ENCODE measurements at regions not wholly inside any gene's neighbourhood (a gene's known extent, or its start where the extent isn't known, plus 50 kb on each side); places are given as distances from the start of the nearest gene placed in this dataset.

GRCh38 chr2:156065912-156066311 lies 266.6 kb downstream of the NR4A2 start:
- Histone ChIP-seq H3K4me1 (no peaks in the 10 kb centered on the region), H3K27me3 (no peaks in the 10 kb centered on the region), H3K36me3 (no peaks in the 10 kb centered on the region), H3K9me3 (no peaks in the 10 kb centered on the region), H3K27ac (no peak overlapping the region), H3K4me3 (no peak overlapping the region)
- DNase-seq = no peak
- TF ChIP-seq POLR2A (IDR thresholded peaks at IDR 0.05) = no peak
- peak in 3 of 6 experiments; percentile 21 to 30 (median 24) for TF ChIP-seq CTCF (IDR thresholded peaks at IDR 0.05)

DNA sequence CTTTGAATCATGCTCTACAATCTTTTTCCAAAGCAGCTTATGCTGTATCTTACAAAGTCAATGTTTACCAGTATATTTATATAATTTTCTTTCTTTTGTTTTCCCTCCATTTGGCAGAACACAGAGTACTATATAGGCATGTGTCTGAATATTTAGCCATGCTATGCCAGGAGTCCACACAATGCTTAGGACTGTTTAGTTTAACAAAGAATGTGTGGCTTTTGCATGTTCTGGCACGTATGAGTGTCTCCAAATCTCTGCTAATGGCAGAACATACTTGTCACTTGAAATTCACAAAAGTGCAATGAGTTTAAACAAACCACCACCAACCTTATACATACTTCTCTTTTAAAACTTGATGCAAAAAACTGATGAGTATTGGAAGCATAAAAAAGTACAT lies 268.0 kb downstream of the NR4A2 start:
- no peaks in the 10 kb centered on the region for H3K27me3 ChIP-seq
- H3K4me3 ChIP-seq = no peak overlapping the region
- TF ChIP-seq CTCF (IDR thresholded peaks at IDR 0.05) (no peak), POLR2A (IDR thresholded peaks at IDR 0.05) (no peak)
- no peak for DNase-seq
- no peaks in the 10 kb centered on the region for H3K36me3 ChIP-seq
- H3K9me3 ChIP-seq = no peaks in the 10 kb centered on the region
- H3K27ac ChIP-seq = no peak overlapping the region
- no peaks in the 10 kb centered on the region for H3K4me1 ChIP-seq

GRCh38 chr2:156057647-156058046 lies 274.9 kb downstream of the NR4A2 start:
- H3K36me3 ChIP-seq = no peaks in the 10 kb centered on the region
- H3K4me1 ChIP-seq = no peaks in the 10 kb centered on the region
- no peak for TF ChIP-seq CTCF (IDR thresholded peaks at IDR 0.05)
- no peak for TF ChIP-seq POLR2A (IDR thresholded peaks at IDR 0.05)
- H3K27me3 ChIP-seq = no peaks in the 10 kb centered on the region
- no peaks in the 10 kb centered on the region for H3K9me3 ChIP-seq
- no peak overlapping the region for H3K4me3 ChIP-seq
- no peak overlapping the region for H3K27ac ChIP-seq
- DNase-seq = no peak

DNA sequence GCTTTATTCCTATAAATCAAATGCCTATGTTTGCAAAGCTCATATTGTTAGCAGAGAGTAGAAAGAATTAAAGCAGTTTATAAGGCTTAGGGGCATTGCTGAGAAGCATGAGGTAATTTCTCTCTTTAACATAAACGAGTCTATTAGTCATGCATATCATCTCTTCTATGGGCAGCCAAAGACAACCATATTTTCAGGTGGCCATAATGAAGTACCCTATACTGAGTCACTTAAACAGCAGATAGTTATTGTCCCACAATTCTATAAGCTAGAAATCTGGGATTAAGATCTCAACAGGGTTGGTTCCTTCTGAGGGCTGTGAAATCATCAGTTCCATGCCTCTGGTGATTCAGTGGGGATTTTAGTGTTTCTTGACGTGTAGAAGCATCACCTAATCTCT lies 277.5 kb downstream of the NR4A2 start:
- no peak for TF ChIP-seq CTCF (IDR thresholded peaks at IDR 0.05)
- no peaks in the 10 kb centered on the region for H3K36me3 ChIP-seq
- no peak overlapping the region for H3K4me3 ChIP-seq
- DNase-seq = no peak
- no peaks in the 10 kb centered on the region for H3K27me3 ChIP-seq
- H3K4me1 ChIP-seq = no peaks in the 10 kb centered on the region
- no peaks in the 10 kb centered on the region for H3K9me3 ChIP-seq
- H3K27ac ChIP-seq = no peak overlapping the region

- Histone ChIP-seq H3K36me3 (no peaks in the 10 kb centered on the region), H3K9me3 (no peaks in the 10 kb centered on the region), H3K27ac (no peak overlapping the region), H3K4me3 (no peak overlapping the region), H3K27me3 (no peaks in the 10 kb centered on the region), H3K4me1 (no peaks in the 10 kb centered on the region)
- no peak for DNase-seq
- TF ChIP-seq CTCF (IDR thresholded peaks at IDR 0.05) (no peak), POLR2A (IDR thresholded peaks at IDR 0.05) (no peak)
Measured at GRCh38 chr2:156046900-156047299, 285.6 kb downstream of the NR4A2 start.

DNA sequence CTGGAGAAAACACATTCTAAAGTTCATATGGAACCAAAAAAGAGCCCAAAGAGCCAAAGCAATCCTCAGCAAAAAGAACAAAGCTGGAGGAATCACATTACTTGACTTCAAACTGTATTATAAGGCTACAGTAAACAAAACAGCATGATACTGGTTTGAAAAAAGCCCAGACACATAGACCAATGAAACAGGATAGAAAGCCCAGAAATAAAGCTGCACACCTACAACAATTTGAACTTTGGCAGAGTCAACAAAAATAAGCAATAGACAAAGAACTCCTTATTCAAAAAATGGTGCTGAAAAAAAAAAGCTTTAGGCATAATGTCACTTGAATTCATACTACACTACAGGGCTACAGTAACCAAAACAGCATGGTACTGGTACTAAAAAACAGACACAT lies 289.6 kb downstream of the NR4A2 start:
- TF ChIP-seq CTCF (IDR thresholded peaks at IDR 0.05) (no peak), POLR2A (IDR thresholded peaks at IDR 0.05) (no peak)
- Histone ChIP-seq H3K4me1 (no peaks in the 10 kb centered on the region), H3K4me3 (no peak overlapping the region), H3K27ac (no peak overlapping the region), H3K27me3 (no peaks in the 10 kb centered on the region), H3K9me3 (no peaks in the 10 kb centered on the region), H3K36me3 (no peaks in the 10 kb centered on the region)
- no peak for DNase-seq

All from Peyer's patch (tissue), 4 donors.